Brain pericyte (primary cell): ENCODE measurements at regions not wholly inside any gene's neighbourhood (a gene's known extent, or its start where the extent isn't known, plus 50 kb on each side); places are given as distances from the start of the nearest gene placed in this dataset.

Source experiments
- DNase-seq: peaks from one replicate; pipeline ENCODE4 v3.0.0-alpha.2; 2012; ENCODE audit warnings: low read depth, low spot score

- DNase-seq, result no peak
Measured at GRCh38 chr1:221458447-221459156, 283.3 kb downstream of the DUSP10 start.

DNA sequence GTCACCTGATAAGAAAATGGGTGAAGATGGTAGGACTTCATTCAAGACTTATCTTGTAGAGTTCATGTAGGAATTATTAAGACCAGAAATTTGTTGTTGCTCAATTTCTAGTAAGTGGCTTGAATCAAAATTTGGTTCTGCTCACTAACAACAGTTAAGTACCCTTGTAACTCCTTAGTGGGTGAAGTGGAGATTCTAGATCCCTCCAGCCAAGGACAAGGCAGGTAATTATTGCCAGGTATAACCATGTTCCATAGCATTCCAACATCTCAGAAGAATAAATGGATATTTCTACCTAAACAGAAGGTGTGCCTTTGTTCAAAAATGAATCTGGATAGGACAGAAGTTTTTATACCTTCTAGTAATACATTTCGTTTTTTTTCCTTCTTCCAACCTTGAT, 282.3 kb downstream of the DUSP10 start:
- DNase-seq, result no peak

DNA sequence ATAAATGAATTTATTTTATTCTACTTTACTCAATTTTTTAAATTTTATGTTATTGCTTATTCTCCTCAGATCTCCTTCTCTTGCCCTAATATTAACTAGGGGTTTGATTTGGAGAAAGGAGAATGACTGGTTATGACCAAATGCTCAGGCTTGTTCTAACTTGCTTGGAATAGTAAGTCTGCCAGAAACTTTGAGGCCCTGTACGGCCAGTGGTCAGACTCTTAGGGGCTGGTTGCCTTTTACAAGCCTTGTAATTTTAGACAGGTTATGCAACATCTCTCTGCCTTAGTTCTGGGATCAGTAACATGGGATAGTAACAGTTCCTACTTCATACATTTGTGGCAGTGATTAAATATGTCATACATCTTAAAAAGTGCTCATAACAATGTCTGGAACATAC, 279.5 kb downstream of the DUSP10 start:
- DNase-seq, result no peak

GRCh38 chr1:221468546-221468945, 273.3 kb downstream of the DUSP10 start:
- no peak for DNase-seq

- no peak for DNase-seq
Measured at GRCh38 chr1:221469476-221469875, 272.4 kb downstream of the DUSP10 start.

DNA sequence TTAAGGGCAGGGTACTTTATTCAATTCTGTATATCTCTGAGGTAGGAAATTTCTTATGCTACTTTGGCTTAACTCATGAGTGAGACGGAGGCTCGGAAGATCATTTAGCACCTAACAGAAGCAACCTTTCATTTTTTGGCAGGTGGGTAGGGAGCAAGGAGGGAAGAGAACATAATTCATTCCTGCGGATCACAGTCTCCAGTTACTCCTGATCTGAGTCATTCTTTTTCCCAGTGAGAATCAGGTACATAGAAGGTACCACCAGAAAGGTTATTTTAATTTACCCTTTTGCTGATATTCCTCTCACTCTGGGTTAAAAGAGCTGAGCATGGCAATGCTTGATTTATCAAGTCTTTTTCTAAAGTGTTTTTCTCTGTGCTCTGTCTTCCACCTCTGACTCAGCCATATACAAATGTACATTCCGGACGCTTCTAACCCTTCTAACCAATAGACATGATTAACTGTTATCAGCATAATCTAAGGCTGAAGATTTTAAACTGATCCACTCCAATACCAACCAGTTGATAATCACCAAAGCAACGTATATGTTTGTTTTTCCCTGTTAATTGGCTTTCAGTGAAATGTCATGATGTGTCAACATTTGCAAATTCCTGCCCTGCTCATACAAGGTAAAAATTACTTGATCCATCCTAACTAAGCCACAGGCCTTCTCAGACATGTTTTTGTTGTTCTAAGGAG, 271.7 kb downstream of the DUSP10 start:
- DNase-seq, result no peak

DNA sequence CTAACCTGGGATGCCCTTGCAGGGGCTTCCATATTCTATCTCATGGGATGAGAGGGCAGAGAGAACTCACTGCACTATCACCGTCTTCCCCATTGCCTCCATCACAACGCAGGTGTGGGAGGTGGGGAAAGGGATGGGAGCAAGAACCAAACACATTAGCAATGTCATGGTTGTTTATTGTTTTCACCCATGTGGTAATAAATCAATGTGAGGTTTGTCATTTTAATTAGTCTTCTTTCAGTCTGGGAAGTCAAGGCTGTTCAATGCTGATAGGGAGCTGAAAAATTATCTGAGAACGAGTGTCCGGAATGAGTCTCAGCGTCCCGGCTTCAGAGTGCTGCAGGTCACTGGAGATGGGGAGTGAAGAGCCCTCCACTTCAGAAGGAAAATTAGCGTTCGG, 268.5 kb downstream of the DUSP10 start:
- no peak for DNase-seq

- no peak for DNase-seq
Measured at GRCh38 chr1:221477252-221477651, 264.6 kb downstream of the DUSP10 start.

- peak; percentile 59 for DNase-seq
Measured at GRCh38 chr1:221478050-221478949, 263.6 kb downstream of the DUSP10 start.

DNA sequence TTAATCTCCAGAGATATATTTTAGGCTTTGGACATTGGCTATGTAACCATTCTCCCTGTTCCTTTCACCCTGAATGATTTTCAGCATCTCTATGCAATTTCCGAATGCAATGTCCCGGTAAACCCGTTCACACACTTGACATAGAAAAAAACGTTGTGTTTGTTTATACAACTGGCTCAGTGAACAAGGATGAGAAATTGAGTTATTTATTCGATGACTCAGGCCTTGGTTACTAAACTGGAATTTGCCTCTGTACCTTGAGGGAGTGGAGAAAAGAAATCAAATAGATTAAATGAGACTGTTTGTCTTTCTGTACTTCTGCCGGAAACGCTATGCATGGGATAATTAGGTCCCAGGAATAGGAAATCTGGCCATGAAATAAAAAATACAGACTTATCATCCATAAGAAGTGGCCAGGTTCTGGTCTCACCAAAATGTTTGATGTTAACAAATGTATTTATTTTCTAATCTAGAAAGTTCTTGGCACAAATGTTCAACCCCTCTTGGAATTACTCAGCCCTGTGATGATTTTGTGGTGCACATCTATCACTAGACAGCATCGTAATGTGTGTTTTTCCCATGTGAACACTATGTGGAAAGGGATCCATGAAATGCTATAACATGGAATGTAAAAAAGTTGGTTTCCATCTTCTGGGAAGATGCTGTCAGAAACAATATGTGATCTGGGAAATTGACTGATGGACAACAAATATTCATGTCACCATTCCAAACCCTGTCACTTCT, 253.9 kb downstream of the DUSP10 start:
- DNase-seq, result peak; percentile 57

DNA sequence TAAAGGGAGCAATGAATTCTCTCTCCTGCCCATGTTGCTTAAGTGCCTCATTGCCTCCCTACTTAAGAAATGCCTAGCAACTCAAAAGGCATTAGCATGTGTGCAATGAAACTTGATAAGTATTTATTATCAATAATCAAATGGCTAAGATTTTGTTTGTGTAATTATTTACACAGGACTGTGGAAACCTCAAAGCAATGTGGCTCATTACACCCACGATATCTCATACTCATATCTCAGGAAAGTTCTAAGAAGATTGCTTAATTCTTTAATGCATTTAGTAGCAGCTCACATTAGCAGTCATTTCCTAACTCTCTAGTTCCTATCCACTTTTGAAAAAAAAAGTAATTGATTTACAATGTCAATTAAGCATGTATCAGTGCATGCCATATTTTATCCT, 253.3 kb downstream of the DUSP10 start:
- no peak for DNase-seq

GRCh38 chr1:221494670-221495069, 247.2 kb downstream of the DUSP10 start:
- no peak for DNase-seq

DNA sequence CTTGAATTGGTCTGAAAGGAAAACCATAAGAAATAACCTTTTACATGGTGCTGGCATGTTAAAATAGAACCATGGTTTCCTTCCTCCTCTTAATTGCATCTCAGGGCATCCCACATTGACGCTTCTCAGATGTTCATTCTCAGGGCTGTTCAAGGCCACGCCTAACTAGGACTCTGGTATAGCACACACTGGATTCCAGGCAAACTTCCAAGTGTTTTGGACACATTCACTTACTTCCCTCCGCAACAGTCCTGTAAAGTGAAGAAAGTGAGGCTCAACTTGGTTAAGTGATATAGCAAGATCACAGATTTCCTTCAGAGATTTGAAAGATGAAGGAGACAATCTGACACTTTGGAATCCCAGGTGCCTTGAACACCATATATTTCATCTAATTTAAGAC, 244.8 kb downstream of the DUSP10 start:
- DNase-seq, result no peak

DNA sequence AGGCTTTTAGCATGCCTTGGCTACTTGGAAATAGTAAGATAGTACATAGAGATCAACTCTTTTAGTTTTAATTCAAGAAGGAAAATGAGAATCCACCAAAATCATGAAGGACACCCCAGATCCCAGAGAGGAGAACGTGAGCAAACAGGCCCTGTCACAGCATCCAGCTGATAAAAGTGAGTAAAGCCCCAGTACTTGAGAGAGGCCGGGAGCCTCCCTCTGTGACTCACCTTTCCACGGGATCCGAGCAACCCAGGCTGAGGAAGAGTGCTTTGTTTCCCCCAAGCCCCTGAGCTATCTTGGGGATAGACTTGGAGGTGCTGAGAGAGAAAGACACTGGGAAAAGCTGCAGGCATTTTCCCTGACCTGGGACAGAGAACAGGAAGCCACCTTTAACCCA, 238.6 kb downstream of the DUSP10 start:
- no peak for DNase-seq

DNA sequence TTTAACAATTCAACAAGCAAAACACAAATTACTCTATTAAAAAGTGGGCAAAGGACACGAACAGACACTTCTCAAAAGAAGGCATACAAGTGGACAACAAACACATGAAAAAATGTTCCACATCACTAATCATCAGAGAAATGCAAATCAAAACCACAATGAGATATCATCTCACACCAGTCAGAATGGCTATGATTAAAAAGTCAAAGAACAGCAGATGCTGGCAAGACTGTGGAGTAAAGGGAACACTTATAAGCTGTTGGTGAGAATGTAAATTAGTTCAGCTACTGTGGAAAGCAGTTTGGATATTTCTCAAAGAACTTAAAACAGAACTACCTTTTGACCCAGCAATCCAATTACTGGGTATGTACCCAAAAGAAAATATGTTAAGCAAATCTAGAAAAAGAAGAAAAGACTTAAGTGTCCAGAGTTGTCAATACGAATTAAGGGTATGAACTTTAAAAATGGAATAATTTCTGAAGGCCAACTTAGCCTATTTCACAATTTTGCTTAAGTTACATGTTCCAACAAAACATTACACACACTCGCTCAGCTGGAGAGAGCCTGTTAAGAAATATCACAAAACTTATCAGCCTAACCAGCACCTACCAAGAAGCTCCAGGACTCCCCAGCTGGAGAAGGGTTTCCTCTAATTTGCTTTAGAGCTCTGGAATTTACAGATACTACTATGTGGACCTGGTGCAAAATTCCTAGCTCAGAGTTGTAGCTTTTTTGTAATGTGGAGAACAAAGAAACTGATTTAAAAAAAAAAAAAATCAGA, 232.1 kb downstream of the DUSP10 start:
- no peak for DNase-seq

- DNase-seq, result no peak
Measured at GRCh38 chr1:221510793-221511503, 230.9 kb downstream of the DUSP10 start.

GRCh38 chr1:221511797-221512196, 230.1 kb downstream of the DUSP10 start:
- DNase-seq, result no peak

- no peak for DNase-seq
Measured at GRCh38 chr1:221514806-221515205, 227.1 kb downstream of the DUSP10 start.

DNA sequence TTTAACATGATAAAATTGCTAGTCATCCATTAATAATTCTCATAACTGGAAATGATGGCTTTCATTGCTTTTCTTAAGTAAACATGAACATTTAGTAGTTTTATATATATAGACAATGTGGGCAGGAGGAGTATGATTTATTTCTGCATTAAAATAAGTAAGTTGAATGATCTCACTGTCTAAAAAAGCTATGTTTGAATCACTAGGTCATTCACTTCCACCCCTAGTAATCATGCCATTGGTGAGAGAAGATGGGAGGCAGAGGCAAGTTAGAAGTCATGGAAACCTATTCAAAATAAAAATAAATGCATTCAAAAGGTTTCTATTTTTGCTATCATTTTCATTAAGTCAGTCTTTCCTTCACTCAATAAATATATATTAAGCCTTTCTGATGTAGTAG, 226.4 kb downstream of the DUSP10 start:
- no peak for DNase-seq

DNA sequence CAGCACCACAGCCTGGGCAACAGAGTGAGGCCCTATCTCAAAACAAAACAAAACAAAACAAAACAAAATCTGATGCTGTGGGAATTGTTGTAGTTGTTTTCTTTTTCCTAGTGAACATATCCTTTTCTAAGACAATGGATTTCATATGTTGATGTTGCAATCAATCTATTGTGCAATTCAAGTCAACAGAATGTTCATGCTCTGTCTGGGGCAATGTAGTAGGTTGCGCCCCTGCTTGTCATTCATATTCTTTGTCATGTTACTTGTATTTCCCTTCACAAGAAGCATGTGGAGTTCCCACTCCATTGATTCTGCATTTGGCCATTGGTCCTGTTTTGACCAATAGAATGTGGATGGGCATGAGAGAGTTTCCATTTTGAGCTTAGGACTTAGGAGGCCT, 223.9 kb downstream of the DUSP10 start:
- peak; percentile 38 for DNase-seq
